ENCODE measurements at regions not wholly inside any gene's neighbourhood (a gene's known extent, or its start where the extent isn't known, plus 50 kb on each side); places are given as distances from the start of the nearest gene placed in this dataset.

- no peak for TF ChIP-seq ZBTB7A (IDR thresholded peaks at IDR 0.05; ENCODE audit: low read depth)
- TF ChIP-seq EP300 (IDR thresholded peaks at IDR 0.05; ENCODE audit: borderline replicate concordance), result no peak
- no peak for TF ChIP-seq EGR1 (IDR thresholded peaks at IDR 0.05)
- no peak for TF ChIP-seq REST (IDR thresholded peaks at IDR 0.05; ENCODE audit: low read depth)
- TF ChIP-seq TCF12 (IDR thresholded peaks at IDR 0.05; ENCODE audit: low read depth), result no peak
- TF ChIP-seq CREB1 (IDR thresholded peaks at IDR 0.05; ENCODE audit: low read depth), result no peak
- no peak for TF ChIP-seq CEBPB (IDR thresholded peaks at IDR 0.05)
- TF ChIP-seq TAF1 (IDR thresholded peaks at IDR 0.05; ENCODE audit: low read depth), result no peak
- TF ChIP-seq, protein P1, sequence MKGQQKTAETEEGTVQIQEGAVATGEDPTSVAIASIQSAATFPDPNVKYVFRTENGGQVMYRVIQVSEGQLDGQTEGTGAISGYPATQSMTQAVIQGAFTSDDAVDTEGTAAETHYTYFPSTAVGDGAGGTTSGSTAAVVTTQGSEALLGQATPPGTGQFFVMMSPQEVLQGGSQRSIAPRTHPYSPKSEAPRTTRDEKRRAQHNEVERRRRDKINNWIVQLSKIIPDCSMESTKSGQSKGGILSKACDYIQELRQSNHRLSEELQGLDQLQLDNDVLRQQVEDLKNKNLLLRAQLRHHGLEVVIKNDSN (IDR thresholded peaks at IDR 0.05), result no peak
- no peak for TF ChIP-seq RAD21 (IDR thresholded peaks at IDR 0.05; ENCODE audit: low read depth)
- no peak for TF ChIP-seq TEAD4 (IDR thresholded peaks at IDR 0.05)
- no peak for TF ChIP-seq NFIC (IDR thresholded peaks at IDR 0.05)
- TF ChIP-seq YY1 (IDR thresholded peaks at IDR 0.05; ENCODE audit: low read depth), result no peak
- TF ChIP-seq, protein P2, sequence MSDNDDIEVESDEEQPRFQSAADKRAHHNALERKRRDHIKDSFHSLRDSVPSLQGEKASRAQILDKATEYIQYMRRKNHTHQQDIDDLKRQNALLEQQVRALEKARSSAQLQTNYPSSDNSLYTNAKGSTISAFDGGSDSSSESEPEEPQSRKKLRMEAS (IDR thresholded peaks at IDR 0.05), result no peak
- no peak for TF ChIP-seq FOXM1 (IDR thresholded peaks at IDR 0.05; ENCODE audit: borderline replicate concordance, low read depth)
Observed at GRCh38 chr10:10727812-10728211, 289.9 kb upstream of the CELF2 start.

- TF ChIP-seq, protein P2 (IDR thresholded peaks at IDR 0.05), result no peak
- TF ChIP-seq ZBTB7A (IDR thresholded peaks at IDR 0.05; ENCODE audit: low read depth) (no peak), TEAD4 (IDR thresholded peaks at IDR 0.05) (no peak), RAD21 (IDR thresholded peaks at IDR 0.05; ENCODE audit: low read depth) (no peak), REST (IDR thresholded peaks at IDR 0.05; ENCODE audit: low read depth) (no peak), YY1 (IDR thresholded peaks at IDR 0.05; ENCODE audit: low read depth) (no peak), CREB1 (IDR thresholded peaks at IDR 0.05; ENCODE audit: low read depth) (no peak), EP300 (IDR thresholded peaks at IDR 0.05; ENCODE audit: borderline replicate concordance) (no peak), TCF12 (IDR thresholded peaks at IDR 0.05; ENCODE audit: low read depth) (no peak), TAF1 (IDR thresholded peaks at IDR 0.05; ENCODE audit: low read depth) (no peak), CEBPB (IDR thresholded peaks at IDR 0.05) (no peak)
Observed at GRCh38 chr10:10730471-10731043, 287.1 kb upstream of the CELF2 start.

DNA sequence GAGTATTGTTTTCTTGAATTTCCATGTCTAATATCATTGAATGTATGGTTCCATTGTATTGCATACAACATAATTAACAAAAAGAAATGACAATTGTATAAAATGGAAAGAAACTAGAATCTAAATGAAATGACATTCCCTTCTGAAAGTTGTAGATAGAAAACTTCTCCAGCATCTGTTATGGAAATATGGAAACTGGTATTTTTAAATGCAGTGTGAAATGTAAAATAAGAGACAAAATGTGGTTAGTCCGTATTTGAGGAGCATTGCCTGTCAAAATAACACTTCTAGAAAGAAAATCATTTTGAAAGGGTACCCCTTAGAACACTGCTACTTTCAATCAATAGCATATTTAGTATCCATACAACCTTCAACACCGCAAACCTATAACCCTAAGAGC lies 286.3 kb upstream of the CELF2 start:
- TF ChIP-seq EP300 (IDR thresholded peaks at IDR 0.05; ENCODE audit: borderline replicate concordance), result no peak
- TF ChIP-seq TEAD4 (IDR thresholded peaks at IDR 0.05), result no peak
- no peak for TF ChIP-seq ZBTB7A (IDR thresholded peaks at IDR 0.05; ENCODE audit: low read depth)
- TF ChIP-seq TCF12 (IDR thresholded peaks at IDR 0.05; ENCODE audit: low read depth), result no peak

DNA sequence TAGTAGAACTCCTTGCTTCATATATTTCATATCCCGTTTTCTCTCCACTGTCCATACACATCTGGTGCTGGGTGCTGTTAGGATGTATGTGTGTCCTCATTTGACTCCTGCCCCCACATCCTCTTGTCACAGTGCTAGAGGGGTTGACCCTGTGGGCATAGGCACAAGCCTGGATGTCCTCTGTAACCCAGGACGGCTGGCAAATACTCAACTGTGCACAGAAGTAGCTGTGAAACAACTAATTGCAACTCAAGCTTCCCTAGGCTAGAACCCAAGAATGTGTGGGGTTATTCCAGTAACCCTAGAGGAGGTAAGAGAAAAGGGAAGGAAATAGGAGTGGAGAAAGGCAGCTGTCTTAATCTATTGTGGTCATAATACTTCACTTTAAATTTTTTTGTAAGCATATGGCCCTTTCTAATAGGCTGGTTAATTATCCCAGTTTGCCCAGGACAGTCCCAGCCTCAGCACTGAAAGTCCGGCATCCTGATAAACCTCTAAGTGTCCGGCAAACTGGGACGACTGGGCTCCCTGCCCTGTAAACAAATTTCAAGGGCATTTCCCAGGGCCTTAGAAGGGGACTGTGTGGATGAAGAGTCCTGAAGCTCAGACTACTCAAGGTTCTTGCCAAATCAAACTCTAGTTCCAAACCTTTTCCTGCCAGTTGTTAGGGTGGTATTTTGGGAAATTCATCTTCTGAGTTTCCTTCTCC lies 283.2 kb upstream of the CELF2 start:
- TF ChIP-seq TEAD4 (IDR thresholded peaks at IDR 0.05), result no peak
- no peak for TF ChIP-seq RAD21 (IDR thresholded peaks at IDR 0.05; ENCODE audit: low read depth)
- TF ChIP-seq, protein P2 (IDR thresholded peaks at IDR 0.05), result no peak
- no peak for TF ChIP-seq CREB1 (IDR thresholded peaks at IDR 0.05; ENCODE audit: low read depth)
- TF ChIP-seq ZBTB7A (IDR thresholded peaks at IDR 0.05; ENCODE audit: low read depth), result no peak
- no peak for TF ChIP-seq FOXM1 (IDR thresholded peaks at IDR 0.05; ENCODE audit: borderline replicate concordance, low read depth)
- no peak for TF ChIP-seq YY1 (IDR thresholded peaks at IDR 0.05; ENCODE audit: low read depth)
- no peak for TF ChIP-seq EGR1 (IDR thresholded peaks at IDR 0.05)
- TF ChIP-seq TCF12 (IDR thresholded peaks at IDR 0.05; ENCODE audit: low read depth), result no peak
- no peak for TF ChIP-seq EP300 (IDR thresholded peaks at IDR 0.05; ENCODE audit: borderline replicate concordance)
- TF ChIP-seq TAF1 (IDR thresholded peaks at IDR 0.05; ENCODE audit: low read depth), result no peak
- TF ChIP-seq CEBPB (IDR thresholded peaks at IDR 0.05), result no peak
- no peak for TF ChIP-seq REST (IDR thresholded peaks at IDR 0.05; ENCODE audit: low read depth)
- no peak for TF ChIP-seq NFIC (IDR thresholded peaks at IDR 0.05)
- TF ChIP-seq, protein P1 (IDR thresholded peaks at IDR 0.05), result no peak
